HepG2 (cell line): ENCODE measurements at regions not wholly inside any gene's neighbourhood (a gene's known extent, or its start where the extent isn't known, plus 50 kb on each side); places are given as distances from the start of the nearest gene placed in this dataset.

Source experiments
- HHEX ChIP-seq: IDR thresholded peaks from 2 replicates; pipeline ENCODE4 v1.6.1; 2016; ENCODE audit warnings: control low read depth
- KDM5B ChIP-seq: sonication (generic); formaldehyde crosslinking; IDR thresholded peaks from 2 replicates; pipeline ENCODE4 v1.4.0; 2020; ENCODE audit warnings: missing genetic modification reagents, mild to moderate bottlenecking, borderline replicate concordance
- MAZ ChIP-seq, 2 experiments: sonication (generic) in 1 of 2; formaldehyde crosslinking in 1 of 2; IDR thresholded peaks; 2 replicates each; pipeline versions ENCODE4 v1.5.0 to v1.6.1; 2012 to 2020; ENCODE audit warnings: low read depth in 2 of 2, mild to moderate bottlenecking in 2 of 2, borderline replicate concordance in 1 of 2, improper control_type of control experiment in 1 of 2, low read length in 1 of 2, missing genetic modification reagents in 1 of 2, moderate library complexity in 1 of 2
- MTA1 ChIP-seq: sonication (generic); formaldehyde crosslinking; IDR thresholded peaks from 2 replicates; pipeline ENCODE4 v1.4.0; 2020; ENCODE audit warnings: missing genetic modification reagents, mild to moderate bottlenecking, borderline replicate concordance
- NFATC3 ChIP-seq: sonication (generic); formaldehyde crosslinking; IDR thresholded peaks from 2 replicates; pipeline ENCODE4 v1.5.1; 2020; ENCODE audit warnings: mild to moderate bottlenecking, missing genetic modification reagents
- NFYC ChIP-seq: IDR thresholded peaks from 2 replicates; pipeline ENCODE4 v1.6.1; 2016; ENCODE audit warnings: missing genetic modification reagents, missing compliant biosample characterization
- SP1 ChIP-seq, 2 experiments: fragments of 450-650 bp in 1 of 2; sonication (generic) in 1 of 2; formaldehyde crosslinking in 1 of 2; IDR thresholded peaks; 2 replicates each; pipeline versions ENCODE4 v1.4.0 to v1.6.1; 2016 to 2020; ENCODE audit warnings: missing genetic modification reagents in 1 of 2
- TBP ChIP-seq: sonication (generic); formaldehyde crosslinking; IDR thresholded peaks from 2 replicates; pipeline ENCODE4 v1.5.0; 2020; ENCODE audit warnings: missing genetic modification reagents
- THAP11 ChIP-seq: IDR thresholded peaks from 2 replicates; pipeline ENCODE4 v1.6.1; 2016; ENCODE audit warnings: missing biosample characterization, missing genetic modification reagents
- TMF1 ChIP-seq: sonication (generic); formaldehyde crosslinking; IDR thresholded peaks from 2 replicates; pipeline ENCODE4 v1.8.1; 2022; ENCODE audit warnings: low read depth, missing genetic modification reagents
- ZNF331 ChIP-seq: sonication (generic); formaldehyde crosslinking; IDR thresholded peaks from 2 replicates; pipeline ENCODE4 v1.4.0; 2020; ENCODE audit warnings: missing genetic modification reagents
- ZNF431 ChIP-seq: sonication (generic); formaldehyde crosslinking; IDR thresholded peaks from 2 replicates; pipeline ENCODE4 v1.9.0; 2022; ENCODE audit warnings: missing genetic modification reagents, low read depth, mild to moderate bottlenecking, borderline replicate concordance
- ZNF484 ChIP-seq: sonication (generic); formaldehyde crosslinking; IDR thresholded peaks from 2 replicates; pipeline ENCODE4 v1.5.1; 2020; ENCODE audit warnings: mild to moderate bottlenecking, low read depth, missing genetic modification reagents, borderline replicate concordance
- ZNF570 ChIP-seq: sonication (generic); formaldehyde crosslinking; IDR thresholded peaks from 2 replicates; pipeline ENCODE4 v1.4.0; 2020; ENCODE audit warnings: mild to moderate bottlenecking, missing genetic modification reagents, borderline replicate concordance
- ZSCAN21 ChIP-seq: sonication (generic); formaldehyde crosslinking; IDR thresholded peaks from 2 replicates; pipeline ENCODE4 v1.8.0; 2022; ENCODE audit warnings: mild to moderate bottlenecking, missing genetic modification reagents, moderate library complexity, borderline replicate concordance
- TF ChIP-seq, protein P1 (sequence below), 2 experiments: sonication (generic) in 1 of 2; formaldehyde crosslinking in 1 of 2; IDR thresholded peaks; 2 replicates each; pipeline versions ENCODE4 v1.4.0 to v1.6.1; 2018 to 2020; ENCODE audit warnings: missing genetic modification reagents in 2 of 2, borderline replicate concordance in 1 of 2, low read depth in 1 of 2, mild to moderate bottlenecking in 1 of 2, missing biosample characterization in 1 of 2
- TF ChIP-seq, protein P2 (sequence below): sonication (generic); formaldehyde crosslinking; IDR thresholded peaks from 2 replicates; pipeline ENCODE4 v1.5.0; 2020; ENCODE audit warnings: mild to moderate bottlenecking, missing genetic modification reagents, moderate library complexity
- TF ChIP-seq, protein P3 (sequence below): sonication (generic); formaldehyde crosslinking; IDR thresholded peaks from 2 replicates; pipeline ENCODE4 v1.4.0; 2020; ENCODE audit warnings: missing genetic modification reagents

DNA sequence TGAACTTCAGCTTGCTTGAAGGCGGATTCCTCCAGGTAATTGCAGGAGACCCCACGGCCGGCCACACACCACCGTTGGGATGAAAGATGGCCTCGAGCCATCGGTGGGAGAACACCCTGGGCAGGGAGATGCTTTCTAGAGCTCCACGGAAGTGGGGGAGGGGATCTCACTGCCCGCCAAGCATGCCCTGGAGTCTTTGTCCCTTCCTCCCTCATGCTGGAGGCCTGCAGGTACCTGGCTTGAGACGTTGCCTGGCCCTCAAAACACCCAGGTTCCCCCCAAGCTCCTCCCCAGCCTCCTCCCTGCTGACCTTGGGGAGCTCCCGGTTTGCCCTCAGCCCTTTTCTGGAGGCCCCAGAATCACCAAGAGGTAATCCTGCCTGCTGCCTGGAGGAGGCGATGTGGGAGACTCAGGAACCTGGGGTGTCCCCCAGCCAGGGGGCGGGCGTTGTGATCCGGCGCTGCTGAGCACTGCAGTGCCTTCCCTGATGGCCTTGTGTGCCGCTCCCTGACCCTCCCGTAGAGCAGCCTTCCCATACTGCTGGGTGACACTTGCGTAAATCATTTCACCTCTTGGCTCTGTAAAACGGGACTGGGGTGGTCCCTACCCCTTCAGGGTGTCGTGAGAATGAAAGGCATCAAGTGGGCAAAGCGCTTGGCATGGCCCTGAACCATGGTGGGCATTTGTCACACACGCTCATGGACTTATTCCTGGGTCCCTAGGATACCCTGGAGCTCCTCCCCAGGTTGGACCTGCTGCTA lies 91.4 kb downstream of the CEBPB start (continued):
- TF ChIP-seq, protein P1, sequence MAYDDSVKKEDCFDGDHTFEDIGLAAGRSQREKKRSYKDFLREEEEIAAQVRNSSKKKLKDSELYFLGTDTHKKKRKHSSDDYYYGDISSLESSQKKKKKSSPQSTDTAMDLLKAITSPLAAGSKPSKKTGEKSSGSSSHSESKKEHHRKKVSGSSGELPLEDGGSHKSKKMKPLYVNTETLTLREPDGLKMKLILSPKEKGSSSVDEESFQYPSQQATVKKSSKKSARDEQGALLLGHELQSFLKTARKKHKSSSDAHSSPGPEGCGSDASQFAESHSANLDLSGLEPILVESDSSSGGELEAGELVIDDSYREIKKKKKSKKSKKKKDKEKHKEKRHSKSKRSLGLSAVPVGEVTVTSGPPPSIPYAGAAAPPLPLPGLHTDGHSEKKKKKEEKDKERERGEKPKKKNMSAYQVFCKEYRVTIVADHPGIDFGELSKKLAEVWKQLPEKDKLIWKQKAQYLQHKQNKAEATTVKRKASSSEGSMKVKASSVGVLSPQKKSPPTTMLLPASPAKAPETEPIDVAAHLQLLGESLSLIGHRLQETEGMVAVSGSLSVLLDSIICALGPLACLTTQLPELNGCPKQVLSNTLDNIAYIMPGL (CRISPR knock-in tag; IDR thresholded peaks at IDR 0.05; ENCODE audit: borderline replicate concordance in 1 of 2, low read depth in 1 of 2): peak; percentile 14 to 77; a peak in 3 of 4 replicates
- TF ChIP-seq TBP (CRISPR knock-in tag) (no peak), NFATC3 (0 out of 2 replicates have a peak, but pooled peaks have one; percentile 30), HHEX (peak; percentile 32; the same call in 1 of the 2 replicates), MAZ (IDR thresholded peaks at IDR 0.05; ENCODE audit: borderline replicate concordance, low read depth, low read length) (0 out of 2 replicates have a peak, but pooled peaks have one; percentile 27), MAZ (CRISPR knock-in tag; IDR thresholded peaks at IDR 0.05; ENCODE audit: low read depth) (0 out of 2 replicates have a peak, but pooled peaks have one; percentile 1), SP1 (IDR thresholded peaks at IDR 0.05) (no peak), SP1 (CRISPR knock-in tag; IDR thresholded peaks at IDR 0.05) (peak; percentile 19; the same call in 1 of the 2 replicates), ZNF331 (peak; percentile 34; the same call in 1 of the 2 replicates), NFYC (CRISPR knock-in tag) (0 out of 2 replicates have a peak, but pooled peaks have one; percentile 4), ZNF484 (CRISPR knock-in tag) (no peak), ZSCAN21 (peak; percentile 69; the same call in 1 of the 2 replicates), THAP11 (CRISPR knock-in tag) (0 out of 2 replicates have a peak, but pooled peaks have one; percentile 24), ZNF570 (CRISPR knock-in tag) (no peak), ZNF431 (0 out of 2 replicates have a peak, but pooled peaks have one; percentile 46), KDM5B (CRISPR knock-in tag) (0 out of 2 replicates have a peak, but pooled peaks have one; percentile 39), MTA1 (CRISPR knock-in tag) (0 out of 2 replicates have a peak, but pooled peaks have one; percentile 37), TMF1 (no peak)
- TF ChIP-seq, protein P2, sequence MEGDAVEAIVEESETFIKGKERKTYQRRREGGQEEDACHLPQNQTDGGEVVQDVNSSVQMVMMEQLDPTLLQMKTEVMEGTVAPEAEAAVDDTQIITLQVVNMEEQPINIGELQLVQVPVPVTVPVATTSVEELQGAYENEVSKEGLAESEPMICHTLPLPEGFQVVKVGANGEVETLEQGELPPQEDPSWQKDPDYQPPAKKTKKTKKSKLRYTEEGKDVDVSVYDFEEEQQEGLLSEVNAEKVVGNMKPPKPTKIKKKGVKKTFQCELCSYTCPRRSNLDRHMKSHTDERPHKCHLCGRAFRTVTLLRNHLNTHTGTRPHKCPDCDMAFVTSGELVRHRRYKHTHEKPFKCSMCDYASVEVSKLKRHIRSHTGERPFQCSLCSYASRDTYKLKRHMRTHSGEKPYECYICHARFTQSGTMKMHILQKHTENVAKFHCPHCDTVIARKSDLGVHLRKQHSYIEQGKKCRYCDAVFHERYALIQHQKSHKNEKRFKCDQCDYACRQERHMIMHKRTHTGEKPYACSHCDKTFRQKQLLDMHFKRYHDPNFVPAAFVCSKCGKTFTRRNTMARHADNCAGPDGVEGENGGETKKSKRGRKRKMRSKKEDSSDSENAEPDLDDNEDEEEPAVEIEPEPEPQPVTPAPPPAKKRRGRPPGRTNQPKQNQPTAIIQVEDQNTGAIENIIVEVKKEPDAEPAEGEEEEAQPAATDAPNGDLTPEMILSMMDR (CRISPR knock-in tag): peak; percentile 67
- TF ChIP-seq, protein P3, sequence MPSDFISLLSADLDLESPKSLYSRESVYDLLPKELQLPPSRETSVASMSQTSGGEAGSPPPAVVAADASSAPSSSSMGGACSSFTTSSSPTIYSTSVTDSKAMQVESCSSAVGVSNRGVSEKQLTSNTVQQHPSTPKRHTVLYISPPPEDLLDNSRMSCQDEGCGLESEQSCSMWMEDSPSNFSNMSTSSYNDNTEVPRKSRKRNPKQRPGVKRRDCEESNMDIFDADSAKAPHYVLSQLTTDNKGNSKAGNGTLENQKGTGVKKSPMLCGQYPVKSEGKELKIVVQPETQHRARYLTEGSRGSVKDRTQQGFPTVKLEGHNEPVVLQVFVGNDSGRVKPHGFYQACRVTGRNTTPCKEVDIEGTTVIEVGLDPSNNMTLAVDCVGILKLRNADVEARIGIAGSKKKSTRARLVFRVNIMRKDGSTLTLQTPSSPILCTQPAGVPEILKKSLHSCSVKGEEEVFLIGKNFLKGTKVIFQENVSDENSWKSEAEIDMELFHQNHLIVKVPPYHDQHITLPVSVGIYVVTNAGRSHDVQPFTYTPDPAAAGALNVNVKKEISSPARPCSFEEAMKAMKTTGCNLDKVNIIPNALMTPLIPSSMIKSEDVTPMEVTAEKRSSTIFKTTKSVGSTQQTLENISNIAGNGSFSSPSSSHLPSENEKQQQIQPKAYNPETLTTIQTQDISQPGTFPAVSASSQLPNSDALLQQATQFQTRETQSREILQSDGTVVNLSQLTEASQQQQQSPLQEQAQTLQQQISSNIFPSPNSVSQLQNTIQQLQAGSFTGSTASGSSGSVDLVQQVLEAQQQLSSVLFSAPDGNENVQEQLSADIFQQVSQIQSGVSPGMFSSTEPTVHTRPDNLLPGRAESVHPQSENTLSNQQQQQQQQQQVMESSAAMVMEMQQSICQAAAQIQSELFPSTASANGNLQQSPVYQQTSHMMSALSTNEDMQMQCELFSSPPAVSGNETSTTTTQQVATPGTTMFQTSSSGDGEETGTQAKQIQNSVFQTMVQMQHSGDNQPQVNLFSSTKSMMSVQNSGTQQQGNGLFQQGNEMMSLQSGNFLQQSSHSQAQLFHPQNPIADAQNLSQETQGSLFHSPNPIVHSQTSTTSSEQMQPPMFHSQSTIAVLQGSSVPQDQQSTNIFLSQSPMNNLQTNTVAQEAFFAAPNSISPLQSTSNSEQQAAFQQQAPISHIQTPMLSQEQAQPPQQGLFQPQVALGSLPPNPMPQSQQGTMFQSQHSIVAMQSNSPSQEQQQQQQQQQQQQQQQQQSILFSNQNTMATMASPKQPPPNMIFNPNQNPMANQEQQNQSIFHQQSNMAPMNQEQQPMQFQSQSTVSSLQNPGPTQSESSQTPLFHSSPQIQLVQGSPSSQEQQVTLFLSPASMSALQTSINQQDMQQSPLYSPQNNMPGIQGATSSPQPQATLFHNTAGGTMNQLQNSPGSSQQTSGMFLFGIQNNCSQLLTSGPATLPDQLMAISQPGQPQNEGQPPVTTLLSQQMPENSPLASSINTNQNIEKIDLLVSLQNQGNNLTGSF (CRISPR knock-in tag): peak; percentile 80; the same call in 1 of the 2 replicates
